ENCODE measurements at regions not wholly inside any gene's neighbourhood (a gene's known extent, or its start where the extent isn't known, plus 50 kb on each side); places are given as distances from the start of the nearest gene placed in this dataset.

DNA sequence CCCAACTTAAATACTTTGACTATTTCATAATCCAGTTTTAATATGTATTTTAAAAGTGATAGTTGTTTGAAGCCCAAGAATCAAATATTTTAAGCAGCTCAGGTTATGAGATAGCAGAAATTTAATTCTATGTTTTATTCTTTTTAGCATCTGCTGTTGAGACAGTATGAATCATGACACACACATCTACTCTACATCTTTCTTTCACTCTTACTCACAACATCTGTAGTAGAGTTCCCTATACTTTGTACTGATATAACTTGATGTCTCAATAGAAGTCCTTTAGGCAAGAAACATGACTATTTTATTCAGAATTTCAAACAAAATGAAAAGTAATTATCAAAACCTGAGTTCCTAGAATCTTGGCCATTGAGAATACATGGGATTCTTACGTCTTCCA, 187.9 kb upstream of the GNPDA2 start:
- no peaks in the 10 kb centered on the region for H3K27me3 Mint-ChIP-seq
- no peaks in the 10 kb centered on the region for H3K4me1 Mint-ChIP-seq
- no peak for DNase-seq (ENCODE audit: low spot score in 2 of 2)
- H3K27ac Mint-ChIP-seq (ENCODE audit: low read depth) = no peak overlapping the region
- no peaks in the 10 kb centered on the region for H3K36me3 Mint-ChIP-seq (ENCODE audit: insufficient read depth)
- H3K4me3 Mint-ChIP-seq = no peak overlapping the region
- no peaks in the 10 kb centered on the region for H3K9me3 Mint-ChIP-seq
- no peak for ATAC-seq (replicated peaks; ENCODE audit: extremely low read depth, poor library complexity, severe bottlenecking)

DNA sequence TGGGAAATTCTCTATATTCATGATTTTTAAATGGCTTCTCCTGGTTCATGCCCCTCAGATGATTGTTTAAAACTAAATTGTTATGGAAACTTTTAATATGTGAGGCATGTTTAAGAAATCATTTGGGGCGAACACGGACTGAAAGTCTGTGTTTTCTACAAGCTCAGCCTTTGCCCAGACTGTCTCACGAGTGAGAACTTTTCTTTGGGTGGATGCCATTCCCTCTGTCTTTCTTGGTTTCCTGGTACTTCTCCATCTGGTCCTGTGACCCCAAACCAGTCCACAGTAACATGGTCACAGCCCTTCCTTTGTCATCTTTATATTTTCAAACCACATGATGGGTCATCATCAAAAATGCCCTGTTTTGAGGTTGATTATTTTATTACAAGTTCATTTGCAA, 186.6 kb upstream of the GNPDA2 start:
- Mint-ChIP-seq H3K9me3 (no peaks in the 10 kb centered on the region), H3K4me3 (no peak overlapping the region), H3K27me3 (no peaks in the 10 kb centered on the region), H3K27ac (ENCODE audit: low read depth) (no peak overlapping the region), H3K4me1 (no peaks in the 10 kb centered on the region), H3K36me3 (ENCODE audit: insufficient read depth) (peaks cover 1% of the 10 kb centered on the region)
- ATAC-seq (replicated peaks; ENCODE audit: extremely low read depth, poor library complexity, severe bottlenecking) = no peak
- DNase-seq (ENCODE audit: low spot score in 2 of 2) = no peak

GRCh38 chr4:44908565-44908964, 182.2 kb upstream of the GNPDA2 start:
- Mint-ChIP-seq H3K4me1 (no peaks in the 10 kb centered on the region), H3K27ac (ENCODE audit: low read depth) (no peak overlapping the region), H3K9me3 (peaks cover 20% of the 10 kb centered on the region), H3K4me3 (no peak overlapping the region), H3K36me3 (ENCODE audit: insufficient read depth) (peaks cover 1% of the 10 kb centered on the region), H3K27me3 (no peaks in the 10 kb centered on the region)
- DNase-seq (ENCODE audit: low spot score in 2 of 2) = no peak
- no peak for ATAC-seq (replicated peaks; ENCODE audit: extremely low read depth, poor library complexity, severe bottlenecking)

DNA sequence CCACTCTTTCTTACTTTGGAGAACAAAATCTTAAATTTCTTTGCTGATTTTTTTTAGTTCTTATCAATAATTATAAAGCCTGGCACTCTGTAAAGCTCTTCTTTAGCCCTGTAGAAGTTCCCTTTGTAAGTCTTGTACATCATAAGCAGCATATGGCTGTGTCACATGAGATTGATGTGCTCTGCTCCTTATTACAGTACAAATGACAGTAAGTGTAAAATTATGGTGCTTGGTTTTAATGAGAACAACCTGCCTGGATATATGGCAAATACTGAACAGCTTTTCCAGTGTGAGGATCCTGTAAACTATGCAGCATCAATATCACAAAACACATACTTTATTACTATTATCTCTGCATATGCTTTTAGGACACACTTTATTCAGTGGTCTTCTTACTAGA, 145.9 kb upstream of the GNPDA2 start:
- Mint-ChIP-seq H3K9me3 (peaks cover 15% of the 10 kb centered on the region), H3K4me3 (no peak overlapping the region), H3K36me3 (ENCODE audit: insufficient read depth) (no peaks in the 10 kb centered on the region), H3K27me3 (no peaks in the 10 kb centered on the region), H3K4me1 (no peaks in the 10 kb centered on the region), H3K27ac (ENCODE audit: low read depth) (no peak overlapping the region)
- no peak for DNase-seq (ENCODE audit: low spot score in 2 of 2)
- no peak for ATAC-seq (replicated peaks; ENCODE audit: extremely low read depth, poor library complexity, severe bottlenecking)

DNA sequence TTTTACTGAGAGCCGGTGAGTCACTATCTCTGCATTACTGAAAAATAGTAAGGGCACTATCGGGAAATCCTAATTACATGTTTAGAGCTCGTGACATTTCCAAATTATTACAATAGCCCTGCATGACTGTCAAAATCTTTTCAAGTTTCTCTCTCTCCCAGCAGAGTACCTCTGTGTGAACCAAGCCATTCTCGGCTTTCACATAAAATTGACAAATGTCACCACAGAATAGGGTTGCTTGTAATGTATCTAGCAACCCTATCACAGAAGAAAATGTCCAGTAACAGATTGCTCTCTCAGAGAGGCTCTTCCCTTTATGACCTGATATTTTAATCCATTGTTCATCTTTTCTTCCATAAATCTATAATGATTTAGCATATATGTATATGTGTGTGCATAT, 144.8 kb upstream of the GNPDA2 start:
- H3K4me3 Mint-ChIP-seq = no peak overlapping the region
- no peaks in the 10 kb centered on the region for H3K27me3 Mint-ChIP-seq
- no peak overlapping the region for H3K27ac Mint-ChIP-seq (ENCODE audit: low read depth)
- ATAC-seq (replicated peaks; ENCODE audit: extremely low read depth, poor library complexity, severe bottlenecking) (no peak), DNase-seq (ENCODE audit: low spot score in 2 of 2) (no peak)
- H3K4me1 Mint-ChIP-seq = no peaks in the 10 kb centered on the region
- no peaks in the 10 kb centered on the region for H3K36me3 Mint-ChIP-seq (ENCODE audit: insufficient read depth)
- H3K9me3 Mint-ChIP-seq = peaks cover 15% of the 10 kb centered on the region

DNA sequence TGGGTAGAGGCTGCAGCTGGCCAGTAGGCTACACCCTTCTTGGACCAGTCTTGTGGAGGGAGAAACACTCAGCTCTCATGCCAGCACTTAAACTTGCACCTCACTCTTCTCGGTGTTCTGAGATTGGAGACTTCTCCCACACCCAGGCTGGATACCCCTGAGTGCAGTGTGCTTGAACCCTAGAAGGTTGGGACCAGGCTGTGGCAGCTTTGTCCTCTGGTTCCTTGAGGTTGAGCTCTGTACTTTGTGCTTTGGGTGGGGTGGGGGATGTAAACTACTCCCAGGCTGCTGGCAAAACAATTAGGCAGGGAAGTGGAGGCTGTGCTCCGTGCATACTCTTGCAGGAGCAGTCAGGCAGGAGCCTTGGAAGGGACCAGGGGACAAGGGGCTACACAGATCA, 143.6 kb upstream of the GNPDA2 start:
- ATAC-seq (replicated peaks; ENCODE audit: extremely low read depth, poor library complexity, severe bottlenecking) (no peak), DNase-seq (ENCODE audit: low spot score in 2 of 2) (no peak)
- no peak overlapping the region for H3K4me3 Mint-ChIP-seq
- peaks cover 1% of the 10 kb centered on the region for H3K36me3 Mint-ChIP-seq (ENCODE audit: insufficient read depth)
- H3K9me3 Mint-ChIP-seq = peaks cover 15% of the 10 kb centered on the region
- H3K4me1 Mint-ChIP-seq = no peaks in the 10 kb centered on the region
- no peak overlapping the region for H3K27ac Mint-ChIP-seq (ENCODE audit: low read depth)
- H3K27me3 Mint-ChIP-seq = no peaks in the 10 kb centered on the region

DNA sequence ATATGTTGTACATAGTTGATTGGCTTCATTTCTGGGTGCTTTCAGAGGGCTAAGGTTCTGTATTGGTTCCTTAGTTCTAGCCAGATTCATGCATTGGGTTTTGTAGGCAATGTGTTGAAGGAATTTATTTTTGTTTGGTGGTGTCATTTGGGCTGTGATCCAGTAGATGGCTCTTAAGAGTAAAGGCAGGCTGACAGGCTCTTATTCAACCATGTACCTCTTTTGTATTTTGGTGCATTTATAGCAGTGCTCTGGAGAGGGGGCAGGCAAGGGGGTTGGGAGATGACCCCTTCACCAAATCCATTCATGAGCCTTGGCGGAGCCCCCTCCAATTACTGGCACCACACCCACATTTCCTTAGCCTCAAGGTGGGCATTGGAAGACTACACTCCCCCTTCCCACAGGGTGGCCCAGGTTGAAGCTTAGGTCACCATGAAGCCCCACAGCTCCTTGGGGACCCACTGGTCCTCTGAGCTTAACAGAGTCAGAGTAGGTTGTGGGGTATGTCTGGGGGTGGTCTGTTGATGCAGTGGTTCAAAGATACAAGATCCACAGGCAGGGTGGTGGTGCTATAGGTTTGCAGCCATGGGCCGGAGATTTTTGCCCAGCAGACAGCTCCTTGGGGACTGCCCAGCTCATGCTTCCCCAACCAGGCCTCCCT, 143.0 kb upstream of the GNPDA2 start:
- H3K4me1 Mint-ChIP-seq = no peaks in the 10 kb centered on the region
- no peaks in the 10 kb centered on the region for H3K27me3 Mint-ChIP-seq
- H3K4me3 Mint-ChIP-seq = no peak overlapping the region
- ATAC-seq (replicated peaks; ENCODE audit: extremely low read depth, poor library complexity, severe bottlenecking) (no peak), DNase-seq (ENCODE audit: low spot score in 2 of 2) (no peak)
- peaks cover 15% of the 10 kb centered on the region for H3K9me3 Mint-ChIP-seq
- peaks cover 1% of the 10 kb centered on the region for H3K36me3 Mint-ChIP-seq (ENCODE audit: insufficient read depth)
- H3K27ac Mint-ChIP-seq (ENCODE audit: low read depth) = no peak overlapping the region

- H3K27ac Mint-ChIP-seq (ENCODE audit: low read depth) = no peak overlapping the region
- no peak overlapping the region for H3K4me3 Mint-ChIP-seq
- H3K27me3 Mint-ChIP-seq = no peaks in the 10 kb centered on the region
- peaks cover 1% of the 10 kb centered on the region for H3K36me3 Mint-ChIP-seq (ENCODE audit: insufficient read depth)
- peaks cover 5% of the 10 kb centered on the region for H3K9me3 Mint-ChIP-seq
- H3K4me1 Mint-ChIP-seq = no peaks in the 10 kb centered on the region
- ATAC-seq (replicated peaks; ENCODE audit: extremely low read depth, poor library complexity, severe bottlenecking) (no peak), DNase-seq (ENCODE audit: low spot score in 2 of 2) (no peak)
Observed at GRCh38 chr4:44861756-44862155, 135.4 kb upstream of the GNPDA2 start.

DNA sequence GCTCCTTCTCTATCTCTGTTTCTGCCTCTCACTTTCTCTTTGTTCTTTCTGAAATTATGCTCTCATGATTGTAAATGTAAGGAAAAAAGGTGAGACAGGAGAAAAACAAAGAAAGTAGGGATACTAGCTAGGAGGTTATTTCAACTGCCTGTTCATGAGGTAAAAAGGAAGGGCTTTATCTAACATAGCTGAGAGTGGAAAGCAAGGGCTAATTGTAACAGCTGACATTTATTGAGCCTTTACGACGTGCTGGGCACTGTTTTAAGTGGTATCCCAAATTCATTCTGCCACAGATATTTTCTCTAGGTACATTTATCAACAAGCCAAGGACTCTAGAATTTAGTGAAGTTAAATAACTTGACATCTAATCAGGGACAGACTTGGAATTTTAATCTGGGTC, 133.1 kb upstream of the GNPDA2 start:
- ATAC-seq (replicated peaks; ENCODE audit: extremely low read depth, poor library complexity, severe bottlenecking) (no peak), DNase-seq (ENCODE audit: low spot score in 2 of 2) (no peak)
- no peak overlapping the region for H3K27ac Mint-ChIP-seq (ENCODE audit: low read depth)
- H3K4me1 Mint-ChIP-seq = no peaks in the 10 kb centered on the region
- no peak overlapping the region for H3K4me3 Mint-ChIP-seq
- H3K9me3 Mint-ChIP-seq = peaks cover 5% of the 10 kb centered on the region
- no peaks in the 10 kb centered on the region for H3K36me3 Mint-ChIP-seq (ENCODE audit: insufficient read depth)
- H3K27me3 Mint-ChIP-seq = no peaks in the 10 kb centered on the region

DNA sequence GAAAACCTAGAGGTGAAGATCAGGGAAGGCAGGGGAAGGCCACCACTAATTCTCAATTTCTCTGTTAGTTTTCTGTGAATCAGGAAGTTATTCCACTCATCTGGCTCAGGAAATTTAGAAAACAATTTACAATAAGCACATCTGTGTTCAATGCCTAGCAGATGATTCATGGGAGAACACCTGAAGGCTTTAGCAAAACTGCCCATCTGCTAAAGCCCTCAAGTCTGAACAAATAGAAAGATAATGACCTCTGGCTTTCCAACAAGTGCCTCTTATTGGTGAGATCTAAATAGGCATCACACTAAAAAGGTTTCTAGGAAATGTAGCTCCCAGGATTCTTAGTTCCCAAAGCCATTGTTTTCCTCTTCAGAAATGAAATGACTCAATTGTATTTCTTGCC, 122.1 kb upstream of the GNPDA2 start:
- H3K4me1 Mint-ChIP-seq = no peaks in the 10 kb centered on the region
- no peak for DNase-seq (ENCODE audit: low spot score in 2 of 2)
- H3K4me3 Mint-ChIP-seq = no peak overlapping the region
- no peaks in the 10 kb centered on the region for H3K27me3 Mint-ChIP-seq
- H3K36me3 Mint-ChIP-seq (ENCODE audit: insufficient read depth) = no peaks in the 10 kb centered on the region
- no peak for ATAC-seq (replicated peaks; ENCODE audit: extremely low read depth, poor library complexity, severe bottlenecking)
- H3K9me3 Mint-ChIP-seq = peaks cover 18% of the 10 kb centered on the region
- H3K27ac Mint-ChIP-seq (ENCODE audit: low read depth) = no peak overlapping the region

- H3K4me1 Mint-ChIP-seq = no peaks in the 10 kb centered on the region
- H3K27me3 Mint-ChIP-seq = no peaks in the 10 kb centered on the region
- DNase-seq (ENCODE audit: low spot score in 2 of 2) = no peak
- no peak for ATAC-seq (replicated peaks; ENCODE audit: extremely low read depth, poor library complexity, severe bottlenecking)
- no peaks in the 10 kb centered on the region for H3K36me3 Mint-ChIP-seq (ENCODE audit: insufficient read depth)
- peaks cover 8% of the 10 kb centered on the region for H3K9me3 Mint-ChIP-seq
- no peak overlapping the region for H3K4me3 Mint-ChIP-seq
- H3K27ac Mint-ChIP-seq (ENCODE audit: low read depth) = no peak overlapping the region
Observed at GRCh38 chr4:44845993-44846392, 119.6 kb upstream of the GNPDA2 start.

- Mint-ChIP-seq H3K27ac (ENCODE audit: low read depth) (no peak overlapping the region), H3K9me3 (peaks cover 8% of the 10 kb centered on the region), H3K36me3 (ENCODE audit: insufficient read depth) (no peaks in the 10 kb centered on the region), H3K4me1 (no peaks in the 10 kb centered on the region), H3K27me3 (no peaks in the 10 kb centered on the region), H3K4me3 (no peak overlapping the region)
- ATAC-seq (replicated peaks; ENCODE audit: extremely low read depth, poor library complexity, severe bottlenecking) (no peak), DNase-seq (ENCODE audit: low spot score in 2 of 2) (no peak)
Observed at GRCh38 chr4:44845309-44845708, 119.0 kb upstream of the GNPDA2 start.

DNA sequence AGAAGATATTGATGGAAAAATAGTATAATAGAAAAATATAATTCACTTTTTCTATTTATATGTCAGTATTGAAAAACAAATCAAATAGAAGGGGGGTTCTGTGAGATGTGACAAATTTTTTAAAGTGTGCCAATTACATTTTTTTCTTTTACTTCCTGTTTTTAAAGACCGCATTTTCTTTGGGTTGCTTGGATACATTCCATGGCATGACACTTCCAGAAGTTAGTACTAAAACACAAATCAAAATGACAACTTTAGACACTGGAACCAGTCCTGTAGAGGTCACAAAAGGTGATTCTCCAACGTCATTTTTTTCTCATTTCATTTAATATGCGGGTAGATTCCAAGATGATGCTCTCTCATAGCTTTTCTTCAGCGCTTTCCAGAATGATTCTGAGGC, 116.2 kb upstream of the GNPDA2 start:
- ATAC-seq (replicated peaks; ENCODE audit: extremely low read depth, poor library complexity, severe bottlenecking) (no peak), DNase-seq (ENCODE audit: low spot score in 2 of 2) (no peak)
- no peaks in the 10 kb centered on the region for H3K27me3 Mint-ChIP-seq
- no peak overlapping the region for H3K27ac Mint-ChIP-seq (ENCODE audit: low read depth)
- H3K4me1 Mint-ChIP-seq = no peaks in the 10 kb centered on the region
- H3K9me3 Mint-ChIP-seq = no peaks in the 10 kb centered on the region
- H3K36me3 Mint-ChIP-seq (ENCODE audit: insufficient read depth) = no peaks in the 10 kb centered on the region
- H3K4me3 Mint-ChIP-seq = no peak overlapping the region

DNA sequence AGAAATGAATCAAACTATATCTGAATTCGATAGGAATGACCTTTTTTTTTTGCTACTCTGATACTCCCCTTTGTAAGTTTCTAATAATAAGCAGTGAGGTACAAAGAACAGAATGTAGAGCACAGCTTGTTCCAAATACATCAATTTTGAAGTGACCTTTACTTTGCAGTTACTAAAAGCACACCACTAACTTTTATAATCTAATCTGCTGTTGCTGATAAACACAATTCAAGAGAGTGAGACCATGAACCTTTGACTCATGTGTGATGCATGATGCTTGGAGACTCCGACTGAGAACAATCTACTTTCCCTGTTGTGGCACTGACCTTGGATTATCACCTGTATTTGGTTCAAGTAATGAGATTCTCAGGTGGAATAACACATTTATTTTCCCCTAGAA, 91.6 kb upstream of the GNPDA2 start:
- Mint-ChIP-seq H3K4me1 (no peaks in the 10 kb centered on the region), H3K9me3 (no peaks in the 10 kb centered on the region), H3K36me3 (ENCODE audit: insufficient read depth) (no peaks in the 10 kb centered on the region), H3K27ac (ENCODE audit: low read depth) (no peak overlapping the region), H3K27me3 (peaks cover 9% of the 10 kb centered on the region), H3K4me3 (no peak overlapping the region)
- DNase-seq (ENCODE audit: low spot score in 2 of 2) (no peak), ATAC-seq (replicated peaks; ENCODE audit: extremely low read depth, poor library complexity, severe bottlenecking) (no peak)

Measured in central memory CD8-positive, alpha-beta T cell (primary cell).